H1 (cell line): ENCODE measurements at regions not wholly inside any gene's neighbourhood (a gene's known extent, or its start where the extent isn't known, plus 50 kb on each side); places are given as distances from the start of the nearest gene placed in this dataset.

ENCODE experiments used
- EP300 ChIP-seq, 2 experiments: IDR thresholded peaks; 1 replicate in 1 of 2; 2 replicates in 1 of 2; pipeline ENCODE4 v1.6.1; 2011 to 2012; ENCODE audit warnings: low read depth in 2 of 2, low read length in 2 of 2, mild to moderate bottlenecking in 2 of 2, borderline replicate concordance in 1 of 2, inconsistent platforms in 1 of 2, moderate library complexity in 1 of 2
- EZH2 ChIP-seq: fragments of 200-600 bp; sonication (generic); IDR thresholded peaks from 2 replicates; pipeline ENCODE4 v1.7.1; 2012; ENCODE audit warnings: low read depth, mild to moderate bottlenecking, moderate library complexity, low read length, inconsistent platforms; ENCODE audit not compliant: severe bottlenecking
- NANOG ChIP-seq: IDR thresholded peaks from 2 replicates; pipeline ENCODE4 v1.6.1; 2011; ENCODE audit warnings: low read length, low read depth, mild to moderate bottlenecking, inconsistent platforms; ENCODE audit not compliant: insufficient read depth, poor library complexity, severe bottlenecking
- PHF8 ChIP-seq: fragments of 200-600 bp; sonication (generic); conservative IDR thresholded peaks from 2 replicates; pipeline ENCODE4 v1.7.1; 2012; ENCODE audit warnings: low read depth, mild to moderate bottlenecking, inconsistent platforms, low read length, moderate library complexity
- POLR2A ChIP-seq, 2 experiments: IDR thresholded peaks; 1 replicate in 1 of 2; 2 replicates in 1 of 2; pipeline ENCODE4 v1.6.1; 2011; ENCODE audit warnings: low read depth in 2 of 2, low read length in 2 of 2, mild to moderate bottlenecking in 2 of 2; ENCODE audit errors: control extremely low read depth in 1 of 2
- POLR2AphosphoS5 ChIP-seq: IDR thresholded peaks from 2 replicates; pipeline ENCODE4 v1.6.1; 2011; ENCODE audit warnings: low read depth, low read length
- TAF1 ChIP-seq: IDR thresholded peaks from 2 replicates; pipeline ENCODE4 v1.6.1; 2011; ENCODE audit warnings: mild to moderate bottlenecking, low read depth, low read length
- TBP ChIP-seq: IDR thresholded peaks from 2 replicates; pipeline ENCODE4 v1.6.1; 2011; ENCODE audit warnings: low read depth, low read length, improper control_type of control experiment
- YY1 ChIP-seq: IDR thresholded peaks from 2 replicates; pipeline ENCODE4 v1.6.1; 2011; ENCODE audit warnings: low read depth, mild to moderate bottlenecking, low read length
- TF ChIP-seq, protein P1 (sequence below), 3 experiments: IDR thresholded peaks; 1 replicate in 2 of 3; 2 replicates in 1 of 3; pipeline versions ENCODE4 v1.5.1 to v1.6.1; 2011; ENCODE audit warnings: low read length in 3 of 3, mild to moderate bottlenecking in 3 of 3, inconsistent platforms in 2 of 3, low read depth in 1 of 3, moderate library complexity in 1 of 3; ENCODE audit not compliant: insufficient read depth in 1 of 3; ENCODE audit errors: control extremely low read depth in 1 of 3

DNA sequence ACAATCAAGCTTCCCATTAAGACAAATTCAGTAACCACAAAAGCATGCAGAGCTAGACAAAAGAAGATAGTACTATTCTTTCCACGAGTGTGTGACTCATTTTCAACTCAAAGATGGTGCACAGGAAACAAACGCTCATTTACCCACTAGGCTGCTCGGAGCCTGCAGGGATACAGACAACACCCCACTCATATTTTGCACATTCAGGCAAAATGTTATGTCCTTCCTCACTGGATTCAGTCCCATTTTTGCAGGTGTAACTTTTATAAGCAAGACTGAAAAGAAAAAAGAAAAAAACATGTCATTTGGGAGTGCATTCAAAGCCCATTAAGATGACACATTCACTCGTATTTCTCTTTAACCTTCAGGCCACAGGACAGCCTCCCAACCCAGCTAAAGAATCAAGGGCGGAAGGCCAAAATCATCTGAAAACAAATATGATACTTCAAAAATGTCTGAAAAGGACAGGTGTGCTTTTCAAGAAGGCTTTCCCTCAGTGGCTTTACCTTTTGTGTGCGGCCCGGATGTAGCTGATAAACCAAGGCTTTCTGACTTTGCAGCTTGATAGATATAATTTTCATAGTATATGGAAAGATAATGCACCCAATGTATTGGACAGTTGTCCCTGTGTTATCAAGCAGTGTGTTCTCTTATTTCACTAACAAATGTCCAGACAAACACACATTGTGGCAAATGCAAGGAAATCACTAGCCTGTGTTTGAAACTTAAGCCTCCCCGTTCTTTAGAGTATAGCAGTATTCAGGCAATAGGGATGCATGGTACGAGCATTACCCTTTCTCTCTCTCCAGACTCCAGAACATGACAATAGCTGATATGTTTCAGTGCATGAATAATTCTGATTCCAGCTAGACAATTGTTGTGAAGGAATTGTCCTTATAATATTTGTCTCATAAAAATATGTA lies 147.8 kb upstream of the KRR1 start:
- TF ChIP-seq, protein P1, sequence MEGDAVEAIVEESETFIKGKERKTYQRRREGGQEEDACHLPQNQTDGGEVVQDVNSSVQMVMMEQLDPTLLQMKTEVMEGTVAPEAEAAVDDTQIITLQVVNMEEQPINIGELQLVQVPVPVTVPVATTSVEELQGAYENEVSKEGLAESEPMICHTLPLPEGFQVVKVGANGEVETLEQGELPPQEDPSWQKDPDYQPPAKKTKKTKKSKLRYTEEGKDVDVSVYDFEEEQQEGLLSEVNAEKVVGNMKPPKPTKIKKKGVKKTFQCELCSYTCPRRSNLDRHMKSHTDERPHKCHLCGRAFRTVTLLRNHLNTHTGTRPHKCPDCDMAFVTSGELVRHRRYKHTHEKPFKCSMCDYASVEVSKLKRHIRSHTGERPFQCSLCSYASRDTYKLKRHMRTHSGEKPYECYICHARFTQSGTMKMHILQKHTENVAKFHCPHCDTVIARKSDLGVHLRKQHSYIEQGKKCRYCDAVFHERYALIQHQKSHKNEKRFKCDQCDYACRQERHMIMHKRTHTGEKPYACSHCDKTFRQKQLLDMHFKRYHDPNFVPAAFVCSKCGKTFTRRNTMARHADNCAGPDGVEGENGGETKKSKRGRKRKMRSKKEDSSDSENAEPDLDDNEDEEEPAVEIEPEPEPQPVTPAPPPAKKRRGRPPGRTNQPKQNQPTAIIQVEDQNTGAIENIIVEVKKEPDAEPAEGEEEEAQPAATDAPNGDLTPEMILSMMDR (IDR thresholded peaks at IDR 0.05; ENCODE audit: control extremely low read depth in 1 of 3, insufficient read depth in 1 of 3, low read depth in 1 of 3, low read length in 3 of 3), result no peak
- TF ChIP-seq TBP (no peak), POLR2A (IDR thresholded peaks at IDR 0.05; ENCODE audit: control extremely low read depth in 1 of 2, low read depth in 2 of 2, low read length in 2 of 2) (no peak), PHF8 (no peak), YY1 (no peak), NANOG (no peak), EZH2 (no peak), TAF1 (no peak), POLR2AphosphoS5 (no peak), EP300 (IDR thresholded peaks at IDR 0.05; ENCODE audit: borderline replicate concordance in 1 of 2, low read depth in 2 of 2, low read length in 2 of 2) (no peak)
